OCI-LY1 (cell line): ENCODE measurements at regions not wholly inside any gene's neighbourhood (a gene's known extent, or its start where the extent isn't known, plus 50 kb on each side); places are given as distances from the start of the nearest gene placed in this dataset.

Experiments used
- H2AFZ ChIP-seq: fragments of 200-600 bp; sonication (generic), shearing (Covaris generic); 2 replicates; pipeline ENCODE4 v1.6.0; 2014; ENCODE audit warnings: antibody characterized with exemption, mild to moderate bottlenecking, low read length
- H3F3A ChIP-seq: fragments of 200-600 bp; sonication (generic), shearing (Covaris generic); 2 replicates; pipeline ENCODE4 v1.6.0; 2014; ENCODE audit warnings: mild to moderate bottlenecking, antibody characterized with exemption, low read length, moderate library complexity; ENCODE audit not compliant: insufficient read depth
- H3K27ac ChIP-seq: fragments of 200-600 bp; sonication (generic); 2 replicates; pipeline ENCODE4 v1.5.1; 2014; ENCODE audit warnings: low read length, mixed run types, mild to moderate bottlenecking, low read depth; ENCODE audit not compliant: poor library complexity, severe bottlenecking
- H3K27me3 ChIP-seq: fragments of 200-600 bp; sonication (generic); 2 replicates; pipeline ENCODE4 v1.6.0; 2014; ENCODE audit warnings: antibody characterized with exemption, mild to moderate bottlenecking, low read length, moderate library complexity; ENCODE audit not compliant: insufficient read depth
- H3K36me3 ChIP-seq: fragments of 200-600 bp; sonication (generic); 2 replicates; pipeline ENCODE4 v1.6.1; 2014; ENCODE audit warnings: mild to moderate bottlenecking, antibody characterized with exemption, low read length, moderate library complexity, mixed read lengths; ENCODE audit not compliant: insufficient read depth
- H3K4me1 ChIP-seq: fragments of 200-600 bp; sonication (generic); 2 replicates; pipeline ENCODE4 v1.5.1; 2014; ENCODE audit warnings: mild to moderate bottlenecking, low read length, moderate library complexity; ENCODE audit not compliant: insufficient read depth, severe bottlenecking
- H3K4me2 ChIP-seq: fragments of 200-600 bp; sonication (generic), shearing (Covaris generic); 2 replicates; pipeline ENCODE4 v1.6.1; 2014; ENCODE audit warnings: low read length
- H3K4me3 ChIP-seq: fragments of 200-600 bp; sonication (generic); 2 replicates; pipeline ENCODE4 v1.5.1; 2014; ENCODE audit warnings: low read length, low read depth, mild to moderate bottlenecking, mixed read lengths; ENCODE audit not compliant: poor library complexity, severe bottlenecking
- H3K79me2 ChIP-seq: fragments of 200-600 bp; shearing (Covaris generic); 2 replicates; pipeline ENCODE4 v1.6.1; 2016; ENCODE audit warnings: mixed run types, low read length, mixed read lengths; ENCODE audit not compliant: insufficient read depth
- H3K9ac ChIP-seq: fragments of 200-600 bp; sonication (generic), shearing (Covaris generic); 2 replicates; pipeline ENCODE4 v1.6.1; 2014; ENCODE audit warnings: mild to moderate bottlenecking, low read length, mixed read lengths
- H3K9me2 ChIP-seq: fragments of 200-600 bp; sonication (generic), shearing (Covaris generic); 2 replicates; pipeline ENCODE4 v1.6.1; 2014; ENCODE audit warnings: low read depth, mild to moderate bottlenecking, low read length, mixed read lengths
- H3K9me3 ChIP-seq: fragments of 200-600 bp; shearing (Covaris generic); 2 replicates; pipeline ENCODE4 v1.6.1; 2014; ENCODE audit warnings: low read length, mixed read lengths
- H4K20me1 ChIP-seq: fragments of 200-600 bp; sonication (generic), shearing (Covaris generic); 2 replicates; pipeline ENCODE4 v1.6.0; 2016; ENCODE audit warnings: mild to moderate bottlenecking, low read length; ENCODE audit not compliant: insufficient read depth
- EZH2 ChIP-seq: fragments of 200-600 bp; sonication (generic), shearing (Covaris generic); IDR thresholded peaks from 2 replicates; pipeline ENCODE4 v1.8.0; 2017; ENCODE audit warnings: borderline replicate concordance, mixed run types, mild to moderate bottlenecking, antibody characterized with exemption, low read length, moderate library complexity, mixed read lengths
- TF ChIP-seq, protein P1 (sequence below): fragments of 200-600 bp; sonication (generic), shearing (Covaris generic); IDR thresholded peaks from 2 replicates; pipeline ENCODE4 v1.5.1; 2017; ENCODE audit warnings: mild to moderate bottlenecking, antibody characterized with exemption, low read length, moderate library complexity, mixed read lengths

DNA sequence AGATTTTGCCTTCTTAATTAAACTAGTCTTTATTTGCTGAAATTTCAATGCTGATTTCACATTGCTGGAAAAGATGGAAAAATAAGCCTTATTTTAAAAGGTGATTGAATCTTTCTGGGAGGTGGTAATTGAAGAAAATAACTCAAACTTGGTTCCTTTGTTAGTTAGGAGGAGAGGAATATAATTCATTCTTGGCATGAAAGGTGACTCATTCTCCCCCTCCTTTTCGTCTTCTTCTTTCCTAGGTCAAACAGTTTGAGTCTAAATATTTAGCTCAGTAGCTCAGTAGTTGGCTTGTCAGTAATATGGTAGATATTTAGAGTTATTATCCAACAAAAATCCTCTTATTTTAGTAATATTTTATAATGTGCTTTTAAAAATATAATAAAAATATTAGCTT, 353.9 kb upstream of the MEF2C start:
- peaks cover 6% of the 10 kb centered on the region for H3K4me1 ChIP-seq
- H3K4me2 ChIP-seq, result no peak overlapping the region
- H3K79me2 ChIP-seq, result no peaks in the 10 kb centered on the region
- H4K20me1 ChIP-seq, result no peaks in the 10 kb centered on the region
- no peaks in the 10 kb centered on the region for H3K9me2 ChIP-seq
- H3K4me3 ChIP-seq, result no peak overlapping the region
- TF ChIP-seq, protein P1, sequence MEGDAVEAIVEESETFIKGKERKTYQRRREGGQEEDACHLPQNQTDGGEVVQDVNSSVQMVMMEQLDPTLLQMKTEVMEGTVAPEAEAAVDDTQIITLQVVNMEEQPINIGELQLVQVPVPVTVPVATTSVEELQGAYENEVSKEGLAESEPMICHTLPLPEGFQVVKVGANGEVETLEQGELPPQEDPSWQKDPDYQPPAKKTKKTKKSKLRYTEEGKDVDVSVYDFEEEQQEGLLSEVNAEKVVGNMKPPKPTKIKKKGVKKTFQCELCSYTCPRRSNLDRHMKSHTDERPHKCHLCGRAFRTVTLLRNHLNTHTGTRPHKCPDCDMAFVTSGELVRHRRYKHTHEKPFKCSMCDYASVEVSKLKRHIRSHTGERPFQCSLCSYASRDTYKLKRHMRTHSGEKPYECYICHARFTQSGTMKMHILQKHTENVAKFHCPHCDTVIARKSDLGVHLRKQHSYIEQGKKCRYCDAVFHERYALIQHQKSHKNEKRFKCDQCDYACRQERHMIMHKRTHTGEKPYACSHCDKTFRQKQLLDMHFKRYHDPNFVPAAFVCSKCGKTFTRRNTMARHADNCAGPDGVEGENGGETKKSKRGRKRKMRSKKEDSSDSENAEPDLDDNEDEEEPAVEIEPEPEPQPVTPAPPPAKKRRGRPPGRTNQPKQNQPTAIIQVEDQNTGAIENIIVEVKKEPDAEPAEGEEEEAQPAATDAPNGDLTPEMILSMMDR, result no peak
- TF ChIP-seq EZH2, result no peak
- no peaks in the 10 kb centered on the region for H3K27me3 ChIP-seq
- no peak overlapping the region for H3K27ac ChIP-seq
- H3F3A ChIP-seq, result no peaks in the 10 kb centered on the region; the same call in 1 of the 2 replicates
- H2AFZ ChIP-seq, result no peak overlapping the region
- H3K9ac ChIP-seq, result no peak overlapping the region
- H3K36me3 ChIP-seq, result no peaks in the 10 kb centered on the region
- H3K9me3 ChIP-seq, result no peaks in the 10 kb centered on the region

DNA sequence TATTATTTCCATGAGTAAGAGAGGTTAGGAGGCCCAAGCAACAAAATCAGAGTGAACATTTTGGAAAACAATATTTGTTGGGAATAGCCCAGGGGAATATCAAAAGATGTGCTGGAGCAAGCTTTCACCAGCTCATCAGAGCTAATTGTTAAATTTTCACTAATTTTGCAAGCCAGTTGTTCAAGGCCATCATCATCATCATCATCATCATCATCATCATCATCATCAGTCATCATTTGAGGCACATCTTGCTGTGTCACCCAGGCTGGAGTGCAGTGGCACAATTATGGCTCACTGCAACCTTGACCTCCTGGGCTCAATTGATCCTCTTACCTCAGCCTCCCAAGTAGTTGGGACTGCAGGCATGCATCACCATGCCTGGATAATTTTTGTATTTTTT, 350.5 kb upstream of the MEF2C start:
- Histone ChIP-seq H4K20me1 (no peaks in the 10 kb centered on the region), H3K9ac (no peak overlapping the region), H2AFZ (no peak overlapping the region), H3K27ac (no peak overlapping the region), H3F3A (no peaks in the 10 kb centered on the region; the same call in 1 of the 2 replicates), H3K4me3 (no peak overlapping the region), H3K9me2 (no peaks in the 10 kb centered on the region), H3K79me2 (no peaks in the 10 kb centered on the region), H3K9me3 (no peaks in the 10 kb centered on the region), H3K4me2 (no peak overlapping the region), H3K4me1 (peaks cover 6% of the 10 kb centered on the region), H3K27me3 (no peaks in the 10 kb centered on the region), H3K36me3 (no peaks in the 10 kb centered on the region)
- TF ChIP-seq, protein P1, result no peak
- TF ChIP-seq EZH2, result no peak

DNA sequence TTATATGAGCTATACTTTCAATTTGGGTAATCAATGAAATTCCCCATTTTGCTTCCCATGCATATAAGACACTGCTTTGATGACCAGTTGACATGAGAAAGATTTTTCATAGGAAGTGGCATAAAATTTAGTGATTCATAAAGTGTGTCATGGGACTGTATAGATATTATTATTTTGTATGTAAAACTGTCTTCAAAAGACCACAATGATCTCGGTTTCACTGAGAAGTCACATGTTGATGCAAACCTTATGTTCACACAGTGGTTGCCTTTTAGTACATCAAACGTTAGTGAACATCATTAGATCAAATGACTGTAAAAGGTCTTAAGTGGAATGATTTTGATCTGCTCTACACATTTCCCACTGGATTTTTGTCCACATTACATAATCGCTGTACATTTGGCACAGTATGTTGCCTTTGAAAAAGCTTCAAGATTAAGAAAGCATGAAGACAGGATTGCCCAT, 349.2 kb upstream of the MEF2C start:
- H2AFZ ChIP-seq, result no peak overlapping the region; the same call in 1 of the 2 replicates
- H3K4me3 ChIP-seq, result no peak overlapping the region
- H3K36me3 ChIP-seq, result no peaks in the 10 kb centered on the region
- H3K4me1 ChIP-seq, result peaks cover 6% of the 10 kb centered on the region
- no peak overlapping the region for H3K4me2 ChIP-seq
- H3K9me2 ChIP-seq, result no peaks in the 10 kb centered on the region
- H3F3A ChIP-seq, result no peaks in the 10 kb centered on the region; the same call in 1 of the 2 replicates
- no peak overlapping the region for H3K27ac ChIP-seq
- H4K20me1 ChIP-seq, result no peaks in the 10 kb centered on the region
- H3K79me2 ChIP-seq, result no peaks in the 10 kb centered on the region
- H3K9me3 ChIP-seq, result peaks cover 2% of the 10 kb centered on the region; the same call in 1 of the 2 replicates
- H3K27me3 ChIP-seq, result no peaks in the 10 kb centered on the region
- no peak for TF ChIP-seq EZH2
- TF ChIP-seq, protein P1, result no peak
- H3K9ac ChIP-seq, result no peak overlapping the region
